Neutrophil (primary cell): ENCODE measurements at regions not wholly inside any gene's neighbourhood (a gene's known extent, or its start where the extent isn't known, plus 50 kb on each side); places are given as distances from the start of the nearest gene placed in this dataset.
"Not testable (repeated sequence)": the region's sequence is repeated elsewhere in the genome, so short reads cannot be mapped to it uniquely, and the experiment has no call there.

Experiments used
- H3K27ac ChIP-seq: fragments of 200-600 bp; sonication (generic); 2 replicates; pipeline ENCODE4 v1.5.1; 2016; ENCODE audit warnings: mild to moderate bottlenecking, moderate library complexity
- H3K27me3 ChIP-seq: fragments of 200-600 bp; sonication (generic); 2 replicates; pipeline ENCODE4 v1.6.0; 2016; ENCODE audit warnings: mild to moderate bottlenecking
- H3K36me3 ChIP-seq: fragments of 200-600 bp; sonication (generic); 2 replicates; pipeline ENCODE4 v1.5.1; 2017
- H3K4me1 ChIP-seq, 2 experiments: fragments of 200-600 bp in 1 of 2; sonication (generic) in 1 of 2; 1 replicate in 1 of 2; 2 replicates in 1 of 2; pipeline versions ENCODE4 v1.5.1 to v1.6.1; 2013 to 2016; ENCODE audit warnings: low read depth in 1 of 2, low read length in 1 of 2, mild to moderate bottlenecking in 1 of 2, moderate library complexity in 1 of 2; ENCODE audit not compliant: control insufficient read depth in 1 of 2, insufficient read depth in 1 of 2
- H3K4me3 ChIP-seq, 2 experiments: fragments of 200-600 bp in 1 of 2; sonication (generic) in 1 of 2; 1 replicate in 1 of 2; 2 replicates in 1 of 2; pipeline ENCODE4 v1.5.1; 2013 to 2016; ENCODE audit warnings: low read depth in 1 of 2, low read length in 1 of 2, mild to moderate bottlenecking in 1 of 2, moderate library complexity in 1 of 2
- H3K9me3 ChIP-seq: fragments of 200-600 bp; sonication (generic); 2 replicates; pipeline ENCODE4 v1.5.1; 2016

- H3K9me3 ChIP-seq, H3K27ac ChIP-seq, H3K4me1 ChIP-seq, H3K4me3 ChIP-seq, H3K27me3 ChIP-seq: not testable (repeated sequence)
- H3K36me3 ChIP-seq = peaks cover 82% of the 10 kb centered on the region
Measured at GRCh38 chr3:195968104-195968503, 59.8 kb upstream of the TNK2 start.

- not testable (repeated sequence) for H3K4me3 ChIP-seq, H3K27me3 ChIP-seq, H3K4me1 ChIP-seq, H3K9me3 ChIP-seq, H3K27ac ChIP-seq
- peaks cover 82% of the 10 kb centered on the region for H3K36me3 ChIP-seq
Measured at GRCh38 chr3:195967387-195967720, 59.0 kb upstream of the TNK2 start.

GRCh38 chr3:195966563-195967386 lies 58.4 kb upstream of the TNK2 start:
- not testable (repeated sequence) for H3K27me3 ChIP-seq, H3K4me1 ChIP-seq, H3K4me3 ChIP-seq, H3K27ac ChIP-seq, H3K9me3 ChIP-seq
- H3K36me3 ChIP-seq = peaks cover 82% of the 10 kb centered on the region

- H3K9me3 ChIP-seq, H3K4me3 ChIP-seq, H3K27me3 ChIP-seq, H3K4me1 ChIP-seq, H3K27ac ChIP-seq: not testable (repeated sequence)
- H3K36me3 ChIP-seq = peaks cover 73% of the 10 kb centered on the region
Measured at GRCh38 chr3:195965217-195965616, 56.9 kb upstream of the TNK2 start.

- not testable (repeated sequence) for H3K4me1 ChIP-seq, H3K4me3 ChIP-seq, H3K27me3 ChIP-seq, H3K27ac ChIP-seq, H3K9me3 ChIP-seq
- H3K36me3 ChIP-seq = peaks cover 68% of the 10 kb centered on the region
Measured at GRCh38 chr3:195964318-195965107, 56.2 kb upstream of the TNK2 start.

GRCh38 chr3:195962222-195962621 lies 53.9 kb upstream of the TNK2 start:
- not testable (repeated sequence) for H3K4me1 ChIP-seq, H3K27ac ChIP-seq, H3K27me3 ChIP-seq, H3K4me3 ChIP-seq, H3K9me3 ChIP-seq
- H3K36me3 ChIP-seq = peaks cover 66% of the 10 kb centered on the region

- H3K27me3 ChIP-seq, H3K4me3 ChIP-seq, H3K9me3 ChIP-seq, H3K4me1 ChIP-seq, H3K27ac ChIP-seq: not testable (repeated sequence)
- peaks cover 57% of the 10 kb centered on the region for H3K36me3 ChIP-seq
Measured at GRCh38 chr3:195960971-195961775, 52.8 kb upstream of the TNK2 start.

GRCh38 chr3:195960164-195960563 lies 51.8 kb upstream of the TNK2 start:
- not testable (repeated sequence) for H3K27me3 ChIP-seq, H3K4me3 ChIP-seq, H3K4me1 ChIP-seq, H3K9me3 ChIP-seq, H3K27ac ChIP-seq
- H3K36me3 ChIP-seq = peaks cover 47% of the 10 kb centered on the region

GRCh38 chr3:195959367-195960157 lies 51.2 kb upstream of the TNK2 start:
- peaks cover 41% of the 10 kb centered on the region for H3K36me3 ChIP-seq
- not testable (repeated sequence) for H3K27me3 ChIP-seq, H3K27ac ChIP-seq, H3K4me3 ChIP-seq, H3K9me3 ChIP-seq, H3K4me1 ChIP-seq

GRCh38 chr3:195958736-195959135 lies 50.4 kb upstream of the TNK2 start:
- not testable (repeated sequence) for H3K27ac ChIP-seq, H3K27me3 ChIP-seq, H3K4me1 ChIP-seq, H3K4me3 ChIP-seq, H3K9me3 ChIP-seq
- peaks cover 33% of the 10 kb centered on the region for H3K36me3 ChIP-seq
